ENCODE measurements at regions not wholly inside any gene's neighbourhood (a gene's known extent, or its start where the extent isn't known, plus 50 kb on each side); places are given as distances from the start of the nearest gene placed in this dataset.

DNA sequence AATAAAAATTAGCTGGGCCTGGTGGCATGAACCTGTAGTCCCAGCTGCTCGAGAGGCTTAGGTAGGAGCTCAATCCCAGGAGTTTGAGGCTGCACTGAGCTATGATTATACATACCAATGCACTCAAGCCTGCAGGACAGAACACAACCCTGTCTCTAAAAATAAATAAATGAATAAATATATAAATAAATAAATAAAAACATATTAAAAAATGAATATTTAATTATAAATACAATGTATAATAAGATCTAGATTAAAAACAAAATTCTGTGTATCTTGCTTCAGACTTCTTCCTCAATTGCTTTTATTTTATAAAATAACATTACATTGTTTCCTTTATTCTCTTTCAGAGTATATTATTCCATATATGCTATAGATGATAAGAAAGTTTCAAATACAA lies 1964.1 kb downstream of the PCDH9 start:
- TF ChIP-seq FOXK2 (IDR thresholded peaks at IDR 0.05) (no peak), ELF4 (IDR thresholded peaks at IDR 0.05) (no peak), TARDBP (IDR thresholded peaks at IDR 0.05) (no peak), NFRKB (IDR thresholded peaks at IDR 0.05) (no peak), ARNT (IDR thresholded peaks at IDR 0.05) (no peak), LEF1 (IDR thresholded peaks at IDR 0.05; ENCODE audit: borderline replicate concordance) (no peak), BHLHE40 (IDR thresholded peaks at IDR 0.05; ENCODE audit: borderline replicate concordance) (no peak), FOXM1 (IDR thresholded peaks at IDR 0.05; ENCODE audit: borderline replicate concordance) (no peak), SUZ12 (IDR thresholded peaks at IDR 0.05) (no peak), CTBP1 (IDR thresholded peaks at IDR 0.05; ENCODE audit: borderline replicate concordance) (no peak)
- TF ChIP-seq, protein P1, sequence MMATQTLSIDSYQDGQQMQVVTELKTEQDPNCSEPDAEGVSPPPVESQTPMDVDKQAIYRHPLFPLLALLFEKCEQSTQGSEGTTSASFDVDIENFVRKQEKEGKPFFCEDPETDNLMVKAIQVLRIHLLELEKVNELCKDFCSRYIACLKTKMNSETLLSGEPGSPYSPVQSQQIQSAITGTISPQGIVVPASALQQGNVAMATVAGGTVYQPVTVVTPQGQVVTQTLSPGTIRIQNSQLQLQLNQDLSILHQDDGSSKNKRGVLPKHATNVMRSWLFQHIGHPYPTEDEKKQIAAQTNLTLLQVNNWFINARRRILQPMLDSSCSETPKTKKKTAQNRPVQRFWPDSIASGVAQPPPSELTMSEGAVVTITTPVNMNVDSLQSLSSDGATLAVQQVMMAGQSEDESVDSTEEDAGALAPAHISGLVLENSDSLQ (IDR thresholded peaks at IDR 0.05), result no peak

Data from HEK293T (cell line).